CD4-positive, CD25-positive, alpha-beta regulatory T cell (primary cell): ENCODE measurements at regions not wholly inside any gene's neighbourhood (a gene's known extent, or its start where the extent isn't known, plus 50 kb on each side); places are given as distances from the start of the nearest gene placed in this dataset.
A peak's percentile ranks its signal among the peaks of the same experiment; 100 is the strongest.

Experiments used
- ATAC-seq, 2 donors: fragments of 150-1000 bp; cut with Tn5 transposase; one replicate each; pipeline ENCODE4 v1.10.0; 2021; ENCODE audit warnings: low read depth in 2 of 2, moderate number of reproducible peaks in 2 of 2, moderate library complexity in 1 of 2
- DNase-seq, 3 donors: peaks; one replicate each; pipeline versions ENCODE4 v3.0.0 to v3.0.0-alpha.2; 2012 to 2022; ENCODE audit warnings: mixed read lengths in 1 of 3
- H3K27ac ChIP-seq: one replicate; pipeline ENCODE4 v1.7.0; 2013; ENCODE audit warnings: mild to moderate bottlenecking, low read length; ENCODE audit not compliant: insufficient read depth, poor library complexity, severe bottlenecking
- H3K27me3 ChIP-seq: one replicate; pipeline ENCODE4 v1.7.0; 2013; ENCODE audit warnings: low read length; ENCODE audit not compliant: control insufficient read depth, insufficient read depth
- H3K36me3 ChIP-seq: one replicate; pipeline ENCODE4 v1.7.0; 2013; ENCODE audit warnings: mild to moderate bottlenecking, low read length, moderate library complexity; ENCODE audit not compliant: control insufficient read depth, insufficient read depth
- H3K4me1 ChIP-seq: 2 replicates; pipeline ENCODE4 v1.7.0; 2013; ENCODE audit warnings: mild to moderate bottlenecking, low read length; ENCODE audit not compliant: insufficient read depth, control insufficient read depth, poor library complexity, severe bottlenecking
- H3K4me3 ChIP-seq: one replicate; pipeline ENCODE4 v1.7.0; 2013; ENCODE audit warnings: low read depth, mild to moderate bottlenecking, low read length, moderate library complexity
- H3K9me3 ChIP-seq, 2 experiments: 1 replicate in 1 of 2; 2 replicates in 1 of 2; pipeline ENCODE4 v1.7.0; 2013; ENCODE audit warnings: low read length in 2 of 2, mild to moderate bottlenecking in 1 of 2, moderate library complexity in 1 of 2; ENCODE audit not compliant: control insufficient read depth in 2 of 2
- H3K27ac Mint-ChIP-seq, 3 donors: one replicate each; pipeline ENCODE4 v1.8.0; 2020 to 2022; ENCODE audit warnings: mild to moderate bottlenecking in 3 of 3, mixed read lengths in 3 of 3, moderate library complexity in 2 of 3
- H3K27me3 Mint-ChIP-seq: one replicate; pipeline ENCODE4 v1.8.0; 2022; ENCODE audit warnings: mild to moderate bottlenecking, mixed read lengths
- H3K36me3 Mint-ChIP-seq: one replicate; pipeline ENCODE4 v1.8.0; 2020; ENCODE audit warnings: mixed read lengths
- H3K4me1 Mint-ChIP-seq, 4 donors: one replicate each; pipeline ENCODE4 v1.8.0; 2020 to 2022; ENCODE audit warnings: mixed read lengths in 4 of 4, mild to moderate bottlenecking in 1 of 4
- H3K4me3 Mint-ChIP-seq, 4 donors: one replicate each; pipeline ENCODE4 v1.8.0; 2020 to 2022; ENCODE audit warnings: mild to moderate bottlenecking in 4 of 4, mixed read lengths in 4 of 4, moderate library complexity in 3 of 4
- H3K9me3 Mint-ChIP-seq, 7 donors: one replicate each; pipeline ENCODE4 v1.8.0; 2020 to 2022; ENCODE audit warnings: mixed read lengths in 7 of 7, mild to moderate bottlenecking in 3 of 7, moderate library complexity in 2 of 7

GRCh38 chr13:44193731-44194130 lies 179.9 kb upstream of the SERP2 start:
- Mint-ChIP-seq H3K27ac (no peak overlapping the region), H3K36me3 (no peaks in the 10 kb centered on the region), H3K4me3 (no peak overlapping the region), H3K9me3 (peaks cover 0 to 5% (median 0%) of the 10 kb centered on the region in 7 donors), H3K4me1 (peaks cover 0 to 48% (median 27%) of the 10 kb centered on the region in 4 donors), H3K27me3 (peaks cover 8% of the 10 kb centered on the region)
- Histone ChIP-seq H3K4me3 (no peak overlapping the region), H3K27ac (no peak overlapping the region), H3K36me3 (no peaks in the 10 kb centered on the region), H3K4me1 (peaks cover 34% of the 10 kb centered on the region), H3K9me3 (no peaks in the 10 kb centered on the region), H3K27me3 (no peaks in the 10 kb centered on the region)
- ATAC-seq (no peak), DNase-seq (no peak)

GRCh38 chr13:44195245-44195644 lies 178.4 kb upstream of the SERP2 start:
- Mint-ChIP-seq H3K27me3 (no peaks in the 10 kb centered on the region), H3K4me1 (peaks cover 0 to 48% (median 27%) of the 10 kb centered on the region in 4 donors), H3K27ac (peak overlapping the region in 1 of 3 donors; percentile 76), H3K9me3 (peaks cover 0 to 5% (median 0%) of the 10 kb centered on the region in 7 donors), H3K4me3 (peak overlapping the region in 1 of 4 donors; percentile 6), H3K36me3 (no peaks in the 10 kb centered on the region)
- Histone ChIP-seq H3K4me1 (peaks cover 34% of the 10 kb centered on the region), H3K27me3 (no peaks in the 10 kb centered on the region), H3K4me3 (no peak overlapping the region), H3K27ac (no peak overlapping the region), H3K36me3 (no peaks in the 10 kb centered on the region), H3K9me3 (no peaks in the 10 kb centered on the region)
- ATAC-seq (no peak), DNase-seq (peak in 1 of 3 donors; percentile 10)

- H3K9me3 Mint-ChIP-seq: peaks cover 0 to 3% (median 0%) of the 10 kb centered on the region in 7 donors
- Histone ChIP-seq H3K4me3 (no peak overlapping the region), H3K27me3 (no peaks in the 10 kb centered on the region), H3K9me3 (no peaks in the 10 kb centered on the region), H3K36me3 (no peaks in the 10 kb centered on the region), H3K4me1 (peaks cover 34% of the 10 kb centered on the region), H3K27ac (no peak overlapping the region)
- peaks cover 0 to 43% (median 27%) of the 10 kb centered on the region in 4 donors for H3K4me1 Mint-ChIP-seq
- H3K27me3 Mint-ChIP-seq: no peaks in the 10 kb centered on the region
- peak in 1 of 3 donors; percentile 2 for DNase-seq
- no peak for ATAC-seq
- H3K27ac Mint-ChIP-seq: peak overlapping the region; percentile 34 to 79 (median 54)
- peak overlapping the region in 2 of 4 donors; percentile 0 to 17 for H3K4me3 Mint-ChIP-seq
- no peaks in the 10 kb centered on the region for H3K36me3 Mint-ChIP-seq
These were observed 177.3 kb upstream of the SERP2 start for GRCh38 chr13:44196196-44196751.

- H3K36me3 Mint-ChIP-seq: no peaks in the 10 kb centered on the region
These were observed 175.5 kb upstream of the SERP2 start for GRCh38 chr13:44197791-44198770.

GRCh38 chr13:44198826-44199225 lies 174.8 kb upstream of the SERP2 start:
- H3K4me1 ChIP-seq: peaks cover 34% of the 10 kb centered on the region
- no peak overlapping the region for H3K27ac ChIP-seq
- Mint-ChIP-seq H3K36me3 (no peaks in the 10 kb centered on the region), H3K27ac (peak overlapping the region in 2 of 3 donors; percentile 16 to 47), H3K4me3 (no peak overlapping the region), H3K27me3 (no peaks in the 10 kb centered on the region), H3K9me3 (peaks cover 0 to 3% (median 0%) of the 10 kb centered on the region in 7 donors), H3K4me1 (peaks cover 0 to 36% (median 24%) of the 10 kb centered on the region in 4 donors)
- no peaks in the 10 kb centered on the region for H3K36me3 ChIP-seq
- DNase-seq: no peak
- no peaks in the 10 kb centered on the region for H3K27me3 ChIP-seq
- H3K9me3 ChIP-seq: no peaks in the 10 kb centered on the region
- no peak overlapping the region for H3K4me3 ChIP-seq
- ATAC-seq: no peak

More at GRCh38 chr13:44197791-44198770, 175.5 kb upstream of the SERP2 start:
- no peak overlapping the region for H3K4me3 ChIP-seq
- Mint-ChIP-seq H3K4me1 (peaks cover 0 to 36% (median 24%) of the 10 kb centered on the region in 4 donors), H3K27ac (peak overlapping the region in 2 of 3 donors; percentile 2 to 47), H3K9me3 (peaks cover 0 to 3% (median 0%) of the 10 kb centered on the region in 7 donors), H3K4me3 (peak overlapping the region in 1 of 4 donors; percentile 1), H3K27me3 (no peaks in the 10 kb centered on the region)
- H3K9me3 ChIP-seq: no peaks in the 10 kb centered on the region
- no peaks in the 10 kb centered on the region for H3K36me3 ChIP-seq
- no peaks in the 10 kb centered on the region for H3K27me3 ChIP-seq
- no peak overlapping the region for H3K27ac ChIP-seq
- DNase-seq (peak in 1 of 3 donors; percentile 52), ATAC-seq (peak; percentile 24 to 33)
- H3K4me1 ChIP-seq: peaks cover 34% of the 10 kb centered on the region

GRCh38 chr13:44199627-44200207 lies 173.9 kb upstream of the SERP2 start:
- no peak overlapping the region for H3K27ac ChIP-seq
- ATAC-seq: no peak
- no peaks in the 10 kb centered on the region for H3K27me3 Mint-ChIP-seq
- H3K27ac Mint-ChIP-seq: no peak overlapping the region
- no peak for DNase-seq
- H3K4me3 Mint-ChIP-seq: no peak overlapping the region
- H3K27me3 ChIP-seq: peaks cover 3% of the 10 kb centered on the region
- H3K4me3 ChIP-seq: no peak overlapping the region
- H3K36me3 ChIP-seq: no peaks in the 10 kb centered on the region
- H3K4me1 Mint-ChIP-seq: peaks cover 0 to 35% (median 24%) of the 10 kb centered on the region in 4 donors
- peaks cover 34% of the 10 kb centered on the region for H3K4me1 ChIP-seq
- peaks cover 0 to 3% (median 0%) of the 10 kb centered on the region in 7 donors for H3K9me3 Mint-ChIP-seq
- H3K36me3 Mint-ChIP-seq: no peaks in the 10 kb centered on the region
- no peaks in the 10 kb centered on the region for H3K9me3 ChIP-seq

- no peaks in the 10 kb centered on the region for H3K36me3 ChIP-seq
- no peak overlapping the region for H3K27ac Mint-ChIP-seq
- H3K4me3 ChIP-seq: no peak overlapping the region
- no peaks in the 10 kb centered on the region for H3K4me1 Mint-ChIP-seq
- no peaks in the 10 kb centered on the region for H3K4me1 ChIP-seq
- no peak overlapping the region for H3K4me3 Mint-ChIP-seq
- H3K27me3 Mint-ChIP-seq: peaks cover under 1% of the 10 kb centered on the region
- DNase-seq (no peak), ATAC-seq (no peak)
- H3K27me3 ChIP-seq: peaks cover 13% of the 10 kb centered on the region
- no peak overlapping the region for H3K27ac ChIP-seq
- H3K9me3 ChIP-seq: peaks cover 4 to 5% of the 10 kb centered on the region in 2 experiments
- no peaks in the 10 kb centered on the region for H3K36me3 Mint-ChIP-seq
- H3K9me3 Mint-ChIP-seq: peaks cover 0 to 16% (median 4%) of the 10 kb centered on the region in 7 donors
These were observed 167.2 kb upstream of the SERP2 start for GRCh38 chr13:44206434-44206833.
